SH-SY5Y (cell line): ENCODE measurements at regions not wholly inside any gene's neighbourhood (a gene's known extent, or its start where the extent isn't known, plus 50 kb on each side); places are given as distances from the start of the nearest gene placed in this dataset.

Experiments
- GATA2 ChIP-seq: IDR thresholded peaks from 2 replicates; pipeline ENCODE4 v1.6.1; 2011; ENCODE audit warnings: mild to moderate bottlenecking, low read depth, low read length
- GATA3 ChIP-seq: IDR thresholded peaks from 2 replicates; pipeline ENCODE4 v1.6.1; 2011; ENCODE audit warnings: low read depth, mild to moderate bottlenecking, low read length, moderate library complexity

DNA sequence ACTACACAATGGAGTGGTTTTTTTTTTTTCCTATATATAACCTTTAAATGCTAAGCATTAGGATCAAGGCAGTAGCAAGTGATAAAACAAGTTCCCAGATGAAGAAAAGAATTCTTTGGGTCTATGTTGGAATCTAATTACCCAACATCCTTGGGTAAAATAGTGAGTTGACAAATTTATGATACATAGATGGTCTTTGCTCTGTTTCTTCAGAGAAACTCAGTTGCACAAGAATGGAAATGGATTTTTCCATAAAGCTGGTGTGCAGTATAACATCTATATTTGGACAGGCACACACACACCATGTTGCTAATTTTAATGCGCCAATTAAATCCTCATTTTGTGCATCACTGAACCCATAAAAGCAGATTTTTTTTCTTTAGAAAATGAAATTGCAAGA, 137.0 kb upstream of the MED14 start:
- no peak for TF ChIP-seq GATA2
- TF ChIP-seq GATA3, result no peak

DNA sequence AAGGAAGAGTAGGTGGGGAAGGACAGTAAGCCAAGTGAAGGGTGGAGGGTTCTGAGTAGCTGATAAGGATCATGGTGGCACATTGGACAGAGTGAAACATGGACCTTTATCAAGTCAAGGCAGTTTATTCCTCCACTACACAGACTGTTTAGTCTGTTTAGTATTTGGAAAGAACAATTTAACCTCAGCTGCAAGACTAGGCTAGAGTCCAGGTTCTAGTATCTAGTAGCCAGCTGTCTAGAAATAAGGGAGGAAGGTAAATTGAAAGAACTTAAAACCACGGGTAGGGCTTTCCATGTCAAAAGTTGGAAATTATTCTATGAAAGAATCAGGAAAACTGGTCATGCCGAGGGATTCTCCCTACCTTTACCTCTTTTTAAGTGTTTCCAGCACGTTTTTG, 140.1 kb upstream of the MED14 start:
- TF ChIP-seq GATA3 (no peak), GATA2 (no peak)

- TF ChIP-seq GATA2, result no peak
- no peak for TF ChIP-seq GATA3
These were observed 142.5 kb upstream of the MED14 start for GRCh38 chrX:40877887-40878286.

- no peak for TF ChIP-seq GATA3
These were observed 143.4 kb upstream of the MED14 start for GRCh38 chrX:40878766-40879165.

DNA sequence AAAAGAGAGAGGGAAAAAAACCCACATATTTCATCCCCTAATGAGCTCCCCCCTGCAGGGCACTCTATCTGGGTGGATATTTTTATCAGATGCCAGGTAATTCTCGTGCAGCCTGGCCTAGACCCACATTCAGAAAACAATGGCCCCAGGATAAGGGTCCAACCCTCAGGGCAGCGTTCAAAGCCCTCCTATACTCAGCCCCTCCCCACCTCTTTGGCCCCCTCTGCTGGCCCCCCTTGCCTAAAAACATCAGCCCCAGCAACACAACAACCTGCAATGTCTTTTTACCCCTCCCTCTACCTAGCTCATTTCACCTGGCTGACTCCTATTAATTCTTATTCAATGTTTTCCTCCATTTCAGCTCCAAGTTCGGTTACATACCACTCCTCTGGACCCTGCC, 145.4 kb upstream of the MED14 start:
- TF ChIP-seq GATA3 (no peak), GATA2 (no peak)

DNA sequence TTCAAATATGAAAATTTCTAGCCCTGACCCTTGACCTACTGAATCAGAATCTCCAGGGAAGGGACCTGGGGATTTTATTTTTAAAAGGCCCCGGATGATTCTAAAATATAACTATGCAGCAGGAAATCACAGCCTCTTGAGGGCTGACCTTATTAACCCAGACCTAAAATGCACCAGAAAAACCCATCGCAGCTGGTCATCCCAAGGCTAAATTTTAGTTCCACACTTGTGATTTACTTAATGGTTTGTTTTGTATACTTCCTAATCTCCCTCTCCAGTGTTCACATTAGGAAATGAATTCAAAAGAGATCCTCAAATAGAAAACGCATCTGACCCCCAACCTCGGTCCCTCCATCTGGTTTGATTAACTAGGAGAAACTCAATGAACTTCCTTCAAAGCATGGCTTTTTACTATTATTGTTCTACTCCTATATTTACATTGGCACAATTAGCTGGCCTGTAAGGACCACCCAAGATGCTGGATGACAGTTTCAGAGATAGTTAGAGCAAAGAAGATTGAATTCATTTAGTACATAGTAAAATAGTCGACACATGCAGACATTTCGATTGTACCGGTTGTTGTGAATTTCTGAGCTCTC, 147.8 kb upstream of the MED14 start:
- TF ChIP-seq GATA2 (no peak), GATA3 (no peak)

DNA sequence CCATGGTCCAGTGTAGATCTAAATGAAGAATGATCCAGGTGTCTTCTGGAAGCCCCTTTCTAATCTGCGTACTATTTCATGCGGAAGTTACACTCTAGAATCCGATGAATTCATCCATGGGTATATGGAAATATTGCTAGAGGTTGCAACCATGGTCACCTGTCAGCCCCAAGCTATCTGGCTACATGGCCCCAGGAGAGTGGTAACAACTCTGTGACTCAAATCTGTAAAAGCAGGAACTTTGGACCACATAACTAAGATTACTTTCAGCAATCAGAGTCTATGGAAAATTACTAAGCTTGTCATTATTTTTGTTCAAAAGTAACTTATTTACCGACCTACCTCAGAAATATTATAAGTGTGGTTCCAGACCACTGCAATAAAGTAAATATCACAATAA, 150.6 kb upstream of the MED14 start:
- TF ChIP-seq GATA2 (no peak), GATA3 (no peak)

DNA sequence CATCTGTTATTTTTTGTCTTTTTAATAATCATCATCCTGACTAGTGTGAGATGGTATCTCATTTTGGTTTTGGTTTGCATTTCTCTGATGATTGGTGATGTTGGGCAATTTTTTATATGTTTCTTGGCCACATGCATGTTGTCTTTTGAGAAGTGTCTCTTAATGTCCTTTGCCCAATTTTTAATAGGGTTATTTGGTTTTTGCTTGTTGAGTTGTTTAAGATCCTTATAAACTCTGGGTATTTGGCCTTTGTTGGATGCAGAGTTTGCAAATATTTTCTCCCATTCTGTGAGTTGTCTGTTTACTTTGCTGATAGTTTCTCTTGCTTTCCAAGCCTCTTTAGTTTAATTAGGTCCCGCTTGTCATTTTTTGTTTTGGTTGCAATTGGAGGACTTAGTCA, 152.1 kb upstream of the MED14 start:
- TF ChIP-seq GATA3 (no peak), GATA2 (no peak)

DNA sequence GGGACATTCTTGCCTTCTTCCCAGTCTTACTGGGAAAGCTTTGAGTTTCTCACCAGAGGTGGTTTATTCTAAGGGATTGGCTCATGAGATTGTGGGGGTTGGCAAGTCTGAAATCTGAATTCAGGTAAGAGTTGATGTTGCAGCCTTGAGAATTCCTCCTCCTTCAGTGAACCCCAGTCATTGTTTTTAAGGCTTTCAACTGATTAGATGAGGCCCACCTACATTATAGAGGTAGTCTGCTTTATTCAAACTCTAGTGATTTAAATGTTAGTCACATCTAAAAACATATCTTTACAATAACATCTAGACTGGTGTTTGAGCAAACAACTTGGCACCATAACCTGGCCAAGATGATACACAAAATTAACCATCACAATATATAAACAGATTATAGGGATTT, 156.5 kb upstream of the MED14 start:
- TF ChIP-seq GATA2 (no peak), GATA3 (no peak)

- TF ChIP-seq GATA2, result no peak
- TF ChIP-seq GATA3, result no peak
These were observed 158.0 kb upstream of the MED14 start for GRCh38 chrX:40893251-40893910.

- TF ChIP-seq GATA2 (no peak), GATA3 (no peak)
These were observed 159.9 kb upstream of the MED14 start for GRCh38 chrX:40895246-40895645.

DNA sequence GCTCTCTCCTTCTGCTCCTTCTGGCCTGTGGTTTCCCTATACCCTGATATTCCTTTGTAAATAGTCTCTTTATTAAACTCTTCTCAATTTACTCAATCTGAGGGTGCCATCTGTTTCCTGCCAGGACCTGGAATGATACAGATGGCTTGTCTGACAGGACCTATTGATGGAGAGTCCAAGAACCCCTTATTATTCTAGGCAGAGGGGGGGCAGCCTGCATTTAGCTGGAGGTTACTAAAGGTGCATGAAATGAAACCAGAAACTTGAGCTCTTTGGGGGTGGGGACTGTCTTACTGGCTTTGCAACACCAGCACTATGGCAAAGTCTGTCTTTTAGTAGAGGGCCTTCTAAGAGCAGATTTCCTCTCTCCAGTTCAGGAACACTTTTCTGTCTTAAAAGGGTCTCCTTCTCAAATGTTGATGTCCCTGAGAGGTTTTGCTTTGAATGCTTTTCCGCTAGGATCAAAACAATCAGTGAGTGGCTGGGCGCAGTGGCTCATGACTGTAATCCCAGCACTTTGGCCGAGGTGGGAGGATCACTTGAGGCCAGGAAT, 162.5 kb upstream of the MED14 start:
- TF ChIP-seq GATA3, result no peak
- TF ChIP-seq GATA2, result no peak

DNA sequence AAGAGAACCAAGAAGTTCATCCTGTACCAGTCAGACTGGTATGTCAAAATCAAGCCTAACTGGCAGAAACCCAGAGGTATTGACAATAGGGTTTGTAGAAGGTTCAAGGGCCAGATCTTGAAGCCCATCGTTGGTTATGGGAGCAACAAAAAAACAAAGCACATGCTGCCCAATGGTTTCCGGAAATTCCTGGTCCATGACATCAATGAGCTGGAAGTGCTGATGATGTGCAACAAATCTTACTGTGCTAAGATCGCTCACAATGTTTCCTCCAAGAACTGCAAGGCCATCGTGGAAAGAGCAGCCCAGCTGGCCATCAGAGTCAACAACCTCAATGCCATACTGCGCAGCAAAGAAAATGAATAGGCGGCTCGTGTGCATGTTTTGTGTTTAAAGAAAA, 172.7 kb upstream of the MED14 start:
- TF ChIP-seq GATA3, result no peak
- no peak for TF ChIP-seq GATA2

- TF ChIP-seq GATA3, result no peak
- no peak for TF ChIP-seq GATA2
These were observed 173.6 kb upstream of the MED14 start for GRCh38 chrX:40908857-40909475.

- TF ChIP-seq GATA2 (no peak), GATA3 (no peak)
These were observed 173.1 kb upstream of the USP9X start for GRCh38 chrX:40912166-40912565.

GRCh38 chrX:40912576-40912975, 172.7 kb upstream of the USP9X start:
- TF ChIP-seq GATA3 (no peak), GATA2 (no peak)
